ENCODE measurements at regions not wholly inside any gene's neighbourhood (a gene's known extent, or its start where the extent isn't known, plus 50 kb on each side); places are given as distances from the start of the nearest gene placed in this dataset.

DNA sequence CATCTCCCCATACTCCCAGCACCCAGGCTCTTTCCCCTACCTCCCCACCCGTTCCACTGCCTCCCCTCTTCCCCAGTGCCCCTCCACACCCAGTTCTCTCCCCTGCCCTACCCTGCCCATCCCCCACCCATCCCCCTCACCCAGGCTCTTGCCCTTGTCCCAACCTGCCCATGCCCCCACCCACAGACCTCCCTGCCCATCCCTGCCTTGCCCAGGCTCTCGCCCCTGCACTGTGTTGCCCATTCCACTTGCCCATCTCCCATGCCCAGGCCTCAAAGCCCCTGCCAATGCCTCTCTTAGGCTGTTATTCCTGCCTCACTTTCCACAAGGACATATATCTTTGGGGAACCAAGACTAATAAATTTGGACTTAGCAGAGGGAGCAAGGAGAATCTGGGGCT is 262.6 kb upstream of the CXCL12 start:
- no peaks in the 10 kb centered on the region for H3K27me3 ChIP-seq
- H3K9me3 ChIP-seq: no peaks in the 10 kb centered on the region
- no peak for DNase-seq
- no peak overlapping the region for H3K4me3 ChIP-seq
- peak overlapping the region in 1 of 2 donors; percentile 28 for H3K27ac ChIP-seq
- intact Hi-C loops (cut with DNase I; ENCODE audit: low total_unique reads): no loop called here
- no peaks in the 10 kb centered on the region for H3K36me3 ChIP-seq
- H3K4me1 ChIP-seq: no peaks in the 10 kb centered on the region
- TF ChIP-seq POLR2A (IDR thresholded peaks at IDR 0.05): no peak
- TF ChIP-seq, protein P1, sequence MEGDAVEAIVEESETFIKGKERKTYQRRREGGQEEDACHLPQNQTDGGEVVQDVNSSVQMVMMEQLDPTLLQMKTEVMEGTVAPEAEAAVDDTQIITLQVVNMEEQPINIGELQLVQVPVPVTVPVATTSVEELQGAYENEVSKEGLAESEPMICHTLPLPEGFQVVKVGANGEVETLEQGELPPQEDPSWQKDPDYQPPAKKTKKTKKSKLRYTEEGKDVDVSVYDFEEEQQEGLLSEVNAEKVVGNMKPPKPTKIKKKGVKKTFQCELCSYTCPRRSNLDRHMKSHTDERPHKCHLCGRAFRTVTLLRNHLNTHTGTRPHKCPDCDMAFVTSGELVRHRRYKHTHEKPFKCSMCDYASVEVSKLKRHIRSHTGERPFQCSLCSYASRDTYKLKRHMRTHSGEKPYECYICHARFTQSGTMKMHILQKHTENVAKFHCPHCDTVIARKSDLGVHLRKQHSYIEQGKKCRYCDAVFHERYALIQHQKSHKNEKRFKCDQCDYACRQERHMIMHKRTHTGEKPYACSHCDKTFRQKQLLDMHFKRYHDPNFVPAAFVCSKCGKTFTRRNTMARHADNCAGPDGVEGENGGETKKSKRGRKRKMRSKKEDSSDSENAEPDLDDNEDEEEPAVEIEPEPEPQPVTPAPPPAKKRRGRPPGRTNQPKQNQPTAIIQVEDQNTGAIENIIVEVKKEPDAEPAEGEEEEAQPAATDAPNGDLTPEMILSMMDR (IDR thresholded peaks at IDR 0.05): no peak

DNA sequence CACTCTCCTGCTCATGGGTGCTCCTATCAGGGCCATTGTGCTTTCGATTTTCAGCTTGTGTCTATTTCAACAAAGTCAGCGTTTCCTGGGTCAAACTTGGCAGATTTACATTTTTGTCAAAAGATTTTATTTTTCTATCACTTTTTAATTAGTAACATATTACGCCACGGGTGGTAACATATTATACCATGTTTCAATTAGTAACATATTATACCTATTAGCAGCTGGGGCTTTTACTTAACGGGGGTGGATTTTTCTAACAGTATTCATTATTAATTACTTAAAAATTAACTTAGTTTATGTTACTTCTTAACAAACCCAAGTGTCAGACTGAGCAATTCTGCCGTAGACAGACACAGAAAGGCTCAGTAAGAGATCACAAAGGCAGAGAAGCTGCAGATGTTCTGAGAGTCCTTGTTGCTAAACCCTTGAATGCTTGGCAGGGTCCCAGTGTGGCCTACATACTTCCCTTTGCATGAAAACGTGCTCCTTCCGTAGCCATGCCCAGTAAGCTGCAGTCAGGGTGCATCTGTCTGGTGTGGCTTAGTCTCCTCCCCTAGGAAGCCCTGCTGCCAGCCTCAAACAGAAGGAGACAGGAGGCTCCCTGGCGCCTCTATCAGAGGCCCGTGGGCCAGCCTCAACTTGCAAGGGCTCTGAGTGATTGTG is 263.1 kb upstream of the CXCL12 start:
- no peaks in the 10 kb centered on the region for H3K9me3 ChIP-seq
- H3K4me3 ChIP-seq: no peak overlapping the region
- H3K4me1 ChIP-seq: no peaks in the 10 kb centered on the region
- TF ChIP-seq, protein P1 (IDR thresholded peaks at IDR 0.05): no peak
- TF ChIP-seq POLR2A (IDR thresholded peaks at IDR 0.05): no peak
- H3K27me3 ChIP-seq: no peaks in the 10 kb centered on the region
- H3K27ac ChIP-seq: peak overlapping the region in 1 of 2 donors; percentile 28
- peak; percentile 37 to 47 for DNase-seq
- intact Hi-C loops (cut with DNase I; ENCODE audit: low total_unique reads): no loop called here
- no peaks in the 10 kb centered on the region for H3K36me3 ChIP-seq

DNA sequence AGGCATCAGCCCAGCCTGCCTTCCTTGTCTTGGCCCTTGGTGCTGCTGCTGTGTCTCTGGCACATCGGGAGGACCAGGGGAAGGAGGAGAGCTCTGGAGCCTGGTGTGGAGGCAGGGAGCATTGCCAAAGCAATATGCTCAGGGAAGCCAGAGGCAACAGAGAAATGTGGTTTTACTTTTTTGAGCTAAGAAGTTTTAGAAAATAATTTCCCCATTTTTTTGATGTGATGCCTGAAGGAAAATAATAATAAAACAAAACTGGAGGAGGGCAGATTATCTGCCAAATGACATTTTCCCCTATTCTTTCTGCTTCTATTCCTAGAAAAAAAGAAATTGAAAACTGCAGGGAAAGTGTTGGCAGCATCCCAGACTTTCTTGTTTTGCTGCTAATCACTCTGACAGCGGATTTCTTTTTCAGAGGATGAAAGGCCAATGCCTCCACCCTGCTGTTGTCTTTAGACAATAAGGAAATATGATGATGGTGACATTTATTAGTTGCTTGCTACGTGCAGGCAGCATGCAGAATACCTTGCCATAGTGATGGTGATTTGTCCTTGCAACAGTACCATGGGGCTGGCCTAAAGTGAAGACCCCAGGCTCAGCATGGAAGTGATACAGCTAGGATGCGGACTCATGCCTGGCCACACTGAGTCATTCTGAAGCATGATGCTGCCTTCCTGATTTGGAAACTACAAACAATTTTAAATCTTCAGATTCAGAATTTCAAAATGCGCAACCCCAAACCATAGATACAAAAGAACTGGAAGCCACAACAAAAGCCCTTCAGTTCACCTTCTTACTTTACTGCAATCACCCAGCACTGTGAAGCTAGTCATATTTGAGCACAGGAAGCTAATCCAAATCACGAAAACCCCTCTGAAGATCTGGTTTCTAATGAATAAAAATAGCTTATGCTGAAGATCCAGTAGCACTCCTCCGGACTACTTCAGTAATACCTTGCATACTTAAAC is 260.2 kb upstream of the TMEM72 start:
- DNase-seq: peak; percentile 56
- H3K4me1 ChIP-seq: no peaks in the 10 kb centered on the region
- no peaks in the 10 kb centered on the region for H3K36me3 ChIP-seq
- H3K4me3 ChIP-seq: no peak overlapping the region
- no peaks in the 10 kb centered on the region for H3K27me3 ChIP-seq
- intact Hi-C loops (cut with DNase I; ENCODE audit: low total_unique reads): no loop called here
- H3K27ac ChIP-seq: peak overlapping the region; percentile 47 to 67
- TF ChIP-seq, protein P1 (IDR thresholded peaks at IDR 0.05): no peak
- no peak for TF ChIP-seq POLR2A (IDR thresholded peaks at IDR 0.05)
- no peaks in the 10 kb centered on the region for H3K9me3 ChIP-seq

DNA sequence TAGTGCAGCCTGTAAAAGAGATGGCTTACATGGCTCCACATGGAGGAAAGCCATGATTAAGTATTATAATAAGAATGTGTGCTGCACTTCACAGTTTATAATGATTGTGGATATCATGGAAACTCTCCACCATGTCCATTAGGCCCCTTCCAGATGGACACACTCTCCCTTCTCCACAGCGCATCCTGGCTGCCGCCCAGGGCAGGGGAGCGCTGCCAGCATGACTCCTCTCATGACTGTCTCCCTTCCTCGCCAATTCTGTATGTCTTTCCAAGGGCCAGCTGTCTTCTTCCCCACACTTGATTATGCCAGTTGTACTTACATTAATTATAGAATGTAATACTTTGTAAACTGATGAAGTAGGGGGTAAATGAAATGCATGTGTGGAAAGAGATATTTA is 259.3 kb upstream of the TMEM72 start:
- H3K27ac ChIP-seq: peak overlapping the region; percentile 47 to 67

More for the DNA sequence above, 259.3 kb upstream of the TMEM72 start:
- Histone ChIP-seq H3K4me1 (no peaks in the 10 kb centered on the region), H3K4me3 (no peak overlapping the region), H3K27me3 (no peaks in the 10 kb centered on the region), H3K9me3 (no peaks in the 10 kb centered on the region), H3K36me3 (no peaks in the 10 kb centered on the region)
- DNase-seq: peak; percentile 50 to 63
- TF ChIP-seq, protein P1 (IDR thresholded peaks at IDR 0.05): no peak
- intact Hi-C loops (cut with DNase I; ENCODE audit: low total_unique reads): no loop called here

Data from uterus (tissue), 3 donors.